HepG2 (cell line): ENCODE measurements at regions not wholly inside any gene's neighbourhood (a gene's known extent, or its start where the extent isn't known, plus 50 kb on each side); places are given as distances from the start of the nearest gene placed in this dataset.

Source experiments
- ATAC-seq: fragments of 200-7000 bp; cut with Tn5 transposase; 3 replicates; pipeline ENCODE4 v1.9.1; 2020; ENCODE audit warnings: mild to moderate bottlenecking, moderate library complexity
- BruUV-seq: library from RNA; stranded (reverse); fragments of 400-500 nt; replicated peaks from 2 replicates; lab custom pipeline; 2021; lab: Mats Ljungman, UMichigan
- CTCF ChIA-PET: fragments of 300-600 bp; formaldehyde crosslinking; extraction: SDS; loops from one replicate; lab custom pipeline; 2021; ENCODE audit warnings: low total read pairs, inconsistent platforms, low intra/inter-chr PET ratio; lab: Yijun Ruan, JAX
- POLR2A ChIA-PET: fragments of 350-600 bp; sonication (Branson Sonifier 250); formaldehyde crosslinking; loops from one replicate; lab custom pipeline; 2020; ENCODE audit warnings: antibody characterized with exemption, inconsistent platforms; lab: Yijun Ruan, JAX
- DNase-seq: peaks from one replicate; pipeline ENCODE4 v3.0.0-alpha.2; 2015; ENCODE audit warnings: low spot score
- FAIRE-seq: peaks from 3 replicates; lab custom pipeline; 2011; peaks lifted over from hg19 to GRCh38; lab: Jason Lieb, UNC
- H2AFZ ChIP-seq: one replicate; pipeline ENCODE4 v1.6.1; 2011; ENCODE audit warnings: low read length, inconsistent platforms
- H3K27ac ChIP-seq: fragments of 300-600 bp; 3 replicates; pipeline ENCODE4 v1.8.0; 2011; ENCODE audit warnings: mixed run types, mild to moderate bottlenecking, mixed read lengths, low read length, inconsistent platforms; ENCODE audit not compliant: insufficient read depth; ENCODE audit errors: extremely low read length
- H3K27me3 ChIP-seq, 2 experiments: fragments of 200-600 bp in 1 of 2; 2 replicates in 1 of 2; 3 replicates in 1 of 2; pipeline versions ENCODE4 v1.6.0 to v1.8.0; 2011; ENCODE audit warnings: low read length in 2 of 2, mild to moderate bottlenecking in 2 of 2, moderate library complexity in 2 of 2, inconsistent platforms in 1 of 2; ENCODE audit not compliant: insufficient read depth in 2 of 2, control insufficient read depth in 1 of 2
- H3K36me3 ChIP-seq, 2 experiments: fragments of 200-600 bp in 1 of 2; replicated peaks in 1 of 2; 2 replicates in 1 of 2; 3 replicates in 1 of 2; pipeline versions ENCODE4 v1.5.1 to v1.8.0; 2011; ENCODE audit warnings: low read length in 2 of 2, inconsistent platforms in 1 of 2; ENCODE audit not compliant: insufficient read depth in 2 of 2, control insufficient read depth in 1 of 2
- H3K4me1 ChIP-seq: 2 replicates; pipeline ENCODE4 v1.5.1; 2012; ENCODE audit warnings: low read length, inconsistent platforms; ENCODE audit not compliant: insufficient read depth
- H3K4me2 ChIP-seq: 2 replicates; pipeline ENCODE4 v1.6.0; 2011; ENCODE audit warnings: low read depth, low read length, inconsistent platforms
- H3K4me3 ChIP-seq, 3 experiments: fragments of 200-600 bp in 1 of 3; sonication (generic), shearing (Covaris generic) in 1 of 3; replicated peaks in 1 of 3; 2 replicates each; pipeline ENCODE4 v1.5.1; 2011 to 2016; ENCODE audit warnings: low read length in 3 of 3, inconsistent platforms in 2 of 3, low read depth in 2 of 3, mild to moderate bottlenecking in 2 of 3, control low read depth in 1 of 3, mixed read lengths in 1 of 3; ENCODE audit not compliant: insufficient read depth in 1 of 3
- H3K79me2 ChIP-seq: one replicate; pipeline ENCODE4 v1.6.1; 2011; ENCODE audit warnings: low read length, inconsistent platforms; ENCODE audit not compliant: insufficient read depth
- H3K9ac ChIP-seq: 2 replicates; pipeline ENCODE4 v1.6.0; 2011; ENCODE audit warnings: mild to moderate bottlenecking, low read depth, low read length, inconsistent platforms; ENCODE audit not compliant: insufficient read depth
- H3K9me3 ChIP-seq: 2 replicates; pipeline ENCODE4 v1.5.1; 2012; ENCODE audit warnings: mild to moderate bottlenecking, low read length
- H4K20me1 ChIP-seq: 2 replicates; pipeline ENCODE4 v1.6.0; 2011; ENCODE audit warnings: inconsistent platforms, mild to moderate bottlenecking, low read length, moderate library complexity; ENCODE audit not compliant: insufficient read depth
- BCL6 ChIP-seq: IDR thresholded peaks from 2 replicates; pipeline ENCODE4 v1.6.1; 2016; ENCODE audit warnings: missing genetic modification reagents, missing compliant biosample characterization
- BORCS8-MEF2B ChIP-seq: sonication (generic); formaldehyde crosslinking; IDR thresholded peaks from 2 replicates; pipeline ENCODE4 v1.8.0; 2022; ENCODE audit warnings: mild to moderate bottlenecking, missing genetic modification reagents
- ESRRA ChIP-seq: sonication (generic); formaldehyde crosslinking; IDR thresholded peaks from 2 replicates; pipeline ENCODE4 v1.5.1; 2020; ENCODE audit warnings: mild to moderate bottlenecking, low read depth, missing genetic modification reagents
- HNRNPLL ChIP-seq: fragments of 200-400 bp; formaldehyde crosslinking; IDR thresholded peaks from 2 replicates; pipeline ENCODE4 v1.6.1; 2017; ENCODE audit warnings: mild to moderate bottlenecking, low read depth, low read length; ENCODE audit not compliant: poor library complexity, severe bottlenecking
- HOXD1 ChIP-seq: sonication (generic); formaldehyde crosslinking; IDR thresholded peaks from 2 replicates; pipeline ENCODE4 v1.5.0; 2020; ENCODE audit warnings: missing genetic modification reagents
- MAZ ChIP-seq, 2 experiments: sonication (generic) in 1 of 2; formaldehyde crosslinking in 1 of 2; IDR thresholded peaks; 2 replicates each; pipeline versions ENCODE4 v1.5.0 to v1.6.1; 2012 to 2020; ENCODE audit warnings: low read depth in 2 of 2, mild to moderate bottlenecking in 2 of 2, borderline replicate concordance in 1 of 2, improper control_type of control experiment in 1 of 2, low read length in 1 of 2, missing genetic modification reagents in 1 of 2, moderate library complexity in 1 of 2
- MXI1 ChIP-seq: IDR thresholded peaks from 3 replicates; pipeline ENCODE4 v1.6.1; 2012; ENCODE audit warnings: low read depth, low read length, inconsistent platforms, borderline replicate concordance
- NR1H2 ChIP-seq: sonication (generic); formaldehyde crosslinking; IDR thresholded peaks from 2 replicates; pipeline ENCODE4 v1.8.1; 2022; ENCODE audit warnings: low read depth, missing genetic modification reagents, borderline replicate concordance
- PRMT3 ChIP-seq: sonication (generic); formaldehyde crosslinking; IDR thresholded peaks from 2 replicates; pipeline ENCODE4 v1.8.1; 2022; ENCODE audit warnings: low read depth, mild to moderate bottlenecking, moderate library complexity, missing genetic modification reagents, borderline replicate concordance
- REL ChIP-seq: sonication (generic); formaldehyde crosslinking; conservative IDR thresholded peaks from 2 replicates; pipeline ENCODE4 v1.8.0; 2022; ENCODE audit warnings: mild to moderate bottlenecking, missing genetic modification reagents, moderate library complexity
- RORA ChIP-seq: sonication (generic); formaldehyde crosslinking; IDR thresholded peaks from 2 replicates; pipeline ENCODE4 v1.5.0; 2020; ENCODE audit warnings: mild to moderate bottlenecking, missing genetic modification reagents, moderate library complexity
- TCF7L2 ChIP-seq: IDR thresholded peaks from 2 replicates; pipeline ENCODE4 v1.6.1; 2011; ENCODE audit warnings: mild to moderate bottlenecking, low read depth, low read length, moderate library complexity
- THAP11 ChIP-seq: IDR thresholded peaks from 2 replicates; pipeline ENCODE4 v1.6.1; 2016; ENCODE audit warnings: missing biosample characterization, missing genetic modification reagents
- ZNF121 ChIP-seq: sonication (generic); formaldehyde crosslinking; IDR thresholded peaks from 2 replicates; pipeline ENCODE4 v1.5.0; 2020; ENCODE audit warnings: mild to moderate bottlenecking, missing genetic modification reagents
- ZNF552 ChIP-seq: sonication (generic); formaldehyde crosslinking; IDR thresholded peaks from 2 replicates; pipeline ENCODE4 v1.9.0; 2022; ENCODE audit warnings: missing genetic modification reagents, mild to moderate bottlenecking, borderline replicate concordance
- ZNF891 ChIP-seq: sonication (generic); formaldehyde crosslinking; IDR thresholded peaks from 2 replicates; pipeline ENCODE4 v1.5.0; 2020; ENCODE audit warnings: mild to moderate bottlenecking, missing genetic modification reagents
- WGBS: methylation state at CpG from one replicate; pipeline ENCODE4 v1.1.6; 2017; ENCODE audit warnings: low lambda C conversion rate; 5-methylcytosine and 5-hydroxymethylcytosine counted together
- in situ Hi-C: cut with HindIII; loops from 2 replicates; pipeline ENCODE4 v1.10.0; 2017; ENCODE audit warnings: low pct_unique_long_range_greater_than_20kb; ENCODE audit not compliant: extremely low pct_ligation_motif_present
- intact Hi-C: fragments of 100-400 bp; cut with micrococcal nuclease; formaldehyde crosslinking; loops from one replicate; pipeline ENCODE4 v1.10.0; 2022; ENCODE audit not compliant: unreplicated experiment
- TF ChIP-seq, protein P1 (sequence below): conservative IDR thresholded peaks from 2 replicates; pipeline ENCODE4 v1.6.1; 2018; ENCODE audit warnings: missing genetic modification reagents
- TF ChIP-seq, protein P2 (sequence below): sonication (generic); formaldehyde crosslinking; IDR thresholded peaks from 2 replicates; pipeline ENCODE4 v1.5.0; 2020; ENCODE audit warnings: missing genetic modification reagents, mild to moderate bottlenecking, borderline replicate concordance

DNA sequence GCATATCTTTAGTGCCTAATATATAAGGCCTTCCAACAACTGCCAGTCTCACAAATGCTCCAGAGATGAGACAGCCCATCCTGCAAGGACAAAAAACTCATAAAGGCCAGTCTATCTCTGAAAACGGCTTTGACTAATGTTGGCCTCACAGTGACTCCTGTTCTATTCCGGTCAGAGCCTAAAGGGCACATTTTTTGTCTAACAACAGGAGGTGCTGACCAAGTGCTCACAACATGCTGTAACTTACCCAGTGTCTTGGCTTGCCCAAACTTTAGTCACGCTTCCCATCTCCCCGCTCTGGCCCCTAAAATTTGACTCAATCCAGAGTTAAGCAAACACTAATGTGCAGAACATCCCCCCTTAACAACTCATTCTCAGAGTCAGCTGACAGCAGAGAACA lies 1411.2 kb upstream of the MIR17HG start:
- Histone ChIP-seq H3K4me1 (0 out of 2 replicates have a peak, but pooled peaks cover 2% of the 10 kb centered on the region), H3K4me3 (no peak overlapping the region), H3K9me3 (no peaks in the 10 kb centered on the region), H3K27me3 (no peaks in the 10 kb centered on the region), H2AFZ (no peak overlapping the region), H4K20me1 (no peaks in the 10 kb centered on the region), H3K9ac (no peak overlapping the region), H3K79me2 (no peaks in the 10 kb centered on the region), H3K4me2 (no peak overlapping the region), H3K36me3 (no peaks in the 10 kb centered on the region), H3K27ac (no peak overlapping the region)
- 37% methylated on average over 4 of the region's 4 CpGs for WGBS
- ATAC-seq = no peak
- in situ Hi-C loops = no loop called here
- DNase-seq = no peak
- ChIA-PET CTCF (no interaction called here), POLR2A (no interaction called here)
- intact Hi-C loops = no loop called here
- TF ChIP-seq PRMT3 (CRISPR knock-in tag) = no peak
- TF ChIP-seq REL (CRISPR knock-in tag) = no peak
- TF ChIP-seq ESRRA (CRISPR knock-in tag) = no peak
- no peak for TF ChIP-seq BCL6 (CRISPR knock-in tag)
- TF ChIP-seq, protein P1, sequence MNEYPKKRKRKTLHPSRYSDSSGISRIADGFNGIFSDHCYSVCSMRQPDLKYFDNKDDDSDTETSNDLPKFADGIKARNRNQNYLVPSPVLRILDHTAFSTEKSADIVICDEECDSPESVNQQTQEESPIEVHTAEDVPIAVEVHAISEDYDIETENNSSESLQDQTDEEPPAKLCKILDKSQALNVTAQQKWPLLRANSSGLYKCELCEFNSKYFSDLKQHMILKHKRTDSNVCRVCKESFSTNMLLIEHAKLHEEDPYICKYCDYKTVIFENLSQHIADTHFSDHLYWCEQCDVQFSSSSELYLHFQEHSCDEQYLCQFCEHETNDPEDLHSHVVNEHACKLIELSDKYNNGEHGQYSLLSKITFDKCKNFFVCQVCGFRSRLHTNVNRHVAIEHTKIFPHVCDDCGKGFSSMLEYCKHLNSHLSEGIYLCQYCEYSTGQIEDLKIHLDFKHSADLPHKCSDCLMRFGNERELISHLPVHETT = no peak
- no peak for TF ChIP-seq MXI1
- no peak for TF ChIP-seq NR1H2
- no peak for TF ChIP-seq ZNF552
- TF ChIP-seq, protein P2, sequence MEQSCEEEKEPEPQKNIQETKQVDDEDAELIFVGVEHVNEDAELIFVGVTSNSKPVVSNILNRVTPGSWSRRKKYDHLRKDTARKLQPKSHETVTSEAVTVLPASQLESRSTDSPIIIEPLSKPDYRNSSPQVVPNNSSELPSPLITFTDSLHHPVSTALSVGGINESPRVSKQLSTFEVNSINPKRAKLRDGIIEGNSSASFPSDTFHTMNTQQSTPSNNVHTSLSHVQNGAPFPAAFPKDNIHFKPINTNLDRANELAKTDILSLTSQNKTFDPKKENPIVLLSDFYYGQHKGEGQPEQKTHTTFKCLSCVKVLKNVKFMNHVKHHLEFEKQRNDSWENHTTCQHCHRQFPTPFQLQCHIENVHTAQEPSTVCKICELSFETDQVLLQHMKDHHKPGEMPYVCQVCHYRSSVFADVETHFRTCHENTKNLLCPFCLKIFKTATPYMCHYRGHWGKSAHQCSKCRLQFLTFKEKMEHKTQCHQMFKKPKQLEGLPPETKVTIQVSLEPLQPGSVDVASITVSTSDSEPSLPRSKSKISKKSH = no peak
- TF ChIP-seq TCF7L2 = no peak
- no peak for TF ChIP-seq MAZ (IDR thresholded peaks at IDR 0.05; ENCODE audit: borderline replicate concordance, low read depth, low read length)
- no peak for TF ChIP-seq MAZ (CRISPR knock-in tag; IDR thresholded peaks at IDR 0.05; ENCODE audit: low read depth)
- no peak for TF ChIP-seq HNRNPLL
- no peak for TF ChIP-seq ZNF891 (CRISPR knock-in tag)
- TF ChIP-seq ZNF121 (CRISPR knock-in tag) = no peak
- no peak for TF ChIP-seq BORCS8-MEF2B (CRISPR knock-in tag)
- TF ChIP-seq HOXD1 = no peak
- TF ChIP-seq THAP11 (CRISPR knock-in tag) = no peak
- TF ChIP-seq RORA (CRISPR knock-in tag) = no peak
- no peak for FAIRE-seq
- BruUV-seq = no TSS peak
